PC-9 (cell line): ENCODE measurements at regions not wholly inside any gene's neighbourhood (a gene's known extent, or its start where the extent isn't known, plus 50 kb on each side); places are given as distances from the start of the nearest gene placed in this dataset.

Experiments used
- EZH2 ChIP-seq: fragments of 200-600 bp; sonication (generic); IDR thresholded peaks from 2 replicates; pipeline ENCODE4 v1.8.0; 2017; ENCODE audit warnings: antibody characterized with exemption, low read depth
- TF ChIP-seq, protein P1 (sequence below): fragments of 200-600 bp; sonication (generic); conservative IDR thresholded peaks from 2 replicates; pipeline ENCODE4 v1.6.1; 2017; ENCODE audit warnings: mixed run types, antibody characterized with exemption, mild to moderate bottlenecking, moderate library complexity

DNA sequence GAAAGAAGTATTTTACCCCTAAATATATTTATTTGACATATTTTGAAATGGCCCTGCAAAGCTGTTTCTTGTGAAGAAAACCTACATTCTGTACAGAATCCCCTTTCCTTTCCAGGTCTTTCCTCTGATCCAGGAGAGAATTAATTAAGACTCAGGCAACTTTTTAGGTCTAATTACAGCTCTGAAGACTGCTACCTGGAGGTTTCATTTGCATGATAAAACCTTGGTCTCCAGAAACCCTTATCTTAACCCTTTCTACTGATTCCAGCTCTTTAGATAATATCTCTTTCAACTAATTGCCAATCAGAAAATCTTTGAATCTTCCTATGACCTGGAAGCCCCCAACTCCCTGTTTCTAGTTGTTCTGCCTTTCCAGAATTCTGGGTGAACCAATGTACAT is 224.0 kb downstream of the FAM47A start:
- TF ChIP-seq, protein P1, sequence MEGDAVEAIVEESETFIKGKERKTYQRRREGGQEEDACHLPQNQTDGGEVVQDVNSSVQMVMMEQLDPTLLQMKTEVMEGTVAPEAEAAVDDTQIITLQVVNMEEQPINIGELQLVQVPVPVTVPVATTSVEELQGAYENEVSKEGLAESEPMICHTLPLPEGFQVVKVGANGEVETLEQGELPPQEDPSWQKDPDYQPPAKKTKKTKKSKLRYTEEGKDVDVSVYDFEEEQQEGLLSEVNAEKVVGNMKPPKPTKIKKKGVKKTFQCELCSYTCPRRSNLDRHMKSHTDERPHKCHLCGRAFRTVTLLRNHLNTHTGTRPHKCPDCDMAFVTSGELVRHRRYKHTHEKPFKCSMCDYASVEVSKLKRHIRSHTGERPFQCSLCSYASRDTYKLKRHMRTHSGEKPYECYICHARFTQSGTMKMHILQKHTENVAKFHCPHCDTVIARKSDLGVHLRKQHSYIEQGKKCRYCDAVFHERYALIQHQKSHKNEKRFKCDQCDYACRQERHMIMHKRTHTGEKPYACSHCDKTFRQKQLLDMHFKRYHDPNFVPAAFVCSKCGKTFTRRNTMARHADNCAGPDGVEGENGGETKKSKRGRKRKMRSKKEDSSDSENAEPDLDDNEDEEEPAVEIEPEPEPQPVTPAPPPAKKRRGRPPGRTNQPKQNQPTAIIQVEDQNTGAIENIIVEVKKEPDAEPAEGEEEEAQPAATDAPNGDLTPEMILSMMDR: no peak
- TF ChIP-seq EZH2: no peak
